ENCODE measurements at regions not wholly inside any gene's neighbourhood (a gene's known extent, or its start where the extent isn't known, plus 50 kb on each side); places are given as distances from the start of the nearest gene placed in this dataset.

DNA sequence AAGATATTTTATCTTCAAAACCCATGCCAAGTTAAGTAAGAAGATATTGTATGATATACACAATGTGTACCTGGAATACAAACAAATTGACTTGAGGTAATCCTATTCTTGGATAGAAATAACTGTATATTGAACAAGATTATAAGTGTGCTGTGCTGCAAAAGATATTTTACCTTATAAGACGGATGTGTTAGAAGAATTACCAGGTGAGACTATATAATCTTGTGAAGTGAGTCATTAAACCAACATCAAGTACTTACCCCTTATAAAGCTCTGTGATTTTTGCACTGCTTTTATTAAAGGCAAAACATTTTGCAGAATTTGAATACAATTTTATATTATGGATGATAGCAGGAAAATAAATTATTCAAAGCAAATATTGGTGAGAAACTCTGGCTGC, 570.0 kb downstream of the MMUT start:
- no peak for DNase-seq

- DNase-seq: no peak
Measured at GRCh38 chr6:48891308-48891707, 571.7 kb downstream of the MMUT start.

DNA sequence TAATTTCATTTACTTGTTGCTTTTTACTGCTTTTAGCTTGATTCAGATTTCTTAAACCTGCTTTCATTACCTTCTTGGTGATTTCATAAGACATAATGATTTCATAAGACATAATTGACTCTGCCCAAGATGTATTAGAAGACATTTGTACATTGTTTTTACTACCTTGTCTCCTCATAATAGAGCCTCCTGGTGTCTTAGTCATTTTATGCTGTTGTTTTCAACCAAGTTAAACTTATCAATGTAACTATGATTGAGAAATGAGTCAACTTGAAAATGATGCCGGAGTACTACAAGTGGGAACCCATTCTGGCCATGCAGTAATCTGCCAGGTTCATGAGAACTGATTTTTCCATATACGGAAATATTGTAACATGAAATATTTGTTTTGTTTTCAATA, 573.6 kb downstream of the MMUT start:
- DNase-seq: no peak

DNA sequence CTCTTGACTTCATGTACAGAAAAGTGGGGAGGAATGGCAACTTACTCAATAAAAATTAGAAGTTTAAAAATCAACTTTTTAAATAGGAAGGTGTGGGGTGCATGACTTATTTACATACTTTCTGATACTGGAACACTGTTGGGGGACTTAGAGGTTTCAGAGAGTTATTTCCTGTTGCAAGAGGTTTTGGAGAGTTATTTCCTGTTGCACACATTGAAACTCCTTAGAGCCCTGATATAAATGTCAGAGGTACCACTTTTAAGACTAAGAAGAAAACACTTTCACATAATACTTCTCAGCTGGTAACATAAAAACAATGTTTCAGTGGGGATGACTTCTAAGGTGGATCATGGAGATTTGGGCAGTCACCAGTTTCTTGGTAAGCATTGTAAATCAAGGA, 579.9 kb downstream of the MMUT start:
- no peak for DNase-seq

DNA sequence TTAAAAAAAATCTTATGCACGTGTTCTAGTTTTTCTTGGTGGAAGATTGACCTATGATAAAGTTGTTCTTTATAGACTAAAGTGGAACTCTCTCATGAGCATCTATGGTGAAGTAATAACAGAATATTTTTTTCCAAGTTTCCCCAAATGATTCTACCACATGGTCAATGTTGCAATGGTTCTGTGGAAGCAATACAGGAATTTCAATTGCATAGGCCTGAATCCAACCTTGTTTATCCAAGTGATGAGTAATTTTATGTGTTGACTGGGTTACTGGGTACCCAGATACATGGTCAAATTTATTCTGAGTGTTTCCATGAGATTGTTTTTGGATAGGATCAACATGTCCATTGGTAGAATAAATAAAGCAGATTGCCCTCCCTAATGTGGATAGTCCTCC, 581.5 kb downstream of the MMUT start:
- DNase-seq: no peak

DNA sequence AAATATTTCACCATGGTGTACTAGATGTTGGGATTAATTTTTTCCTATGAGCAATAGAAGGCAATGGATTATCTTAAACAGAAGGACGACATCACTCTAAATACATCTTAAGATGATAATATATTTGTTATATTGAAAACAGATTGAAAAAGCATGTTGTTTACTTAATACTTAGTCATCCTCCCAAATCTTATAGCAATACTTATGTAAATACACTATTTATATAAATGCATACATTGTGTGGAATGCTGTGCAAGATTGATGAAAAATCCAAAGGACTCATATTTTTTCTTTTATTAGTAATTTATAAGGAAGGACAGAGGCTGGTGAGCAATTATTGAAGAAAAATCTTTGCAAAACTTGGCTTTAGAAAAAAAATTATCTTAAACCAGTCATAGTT, 593.5 kb downstream of the MMUT start:
- no peak for DNase-seq

GRCh38 chr6:48866682-48867081, 596.4 kb downstream of the MMUT start:
- DNase-seq: no peak

DNA sequence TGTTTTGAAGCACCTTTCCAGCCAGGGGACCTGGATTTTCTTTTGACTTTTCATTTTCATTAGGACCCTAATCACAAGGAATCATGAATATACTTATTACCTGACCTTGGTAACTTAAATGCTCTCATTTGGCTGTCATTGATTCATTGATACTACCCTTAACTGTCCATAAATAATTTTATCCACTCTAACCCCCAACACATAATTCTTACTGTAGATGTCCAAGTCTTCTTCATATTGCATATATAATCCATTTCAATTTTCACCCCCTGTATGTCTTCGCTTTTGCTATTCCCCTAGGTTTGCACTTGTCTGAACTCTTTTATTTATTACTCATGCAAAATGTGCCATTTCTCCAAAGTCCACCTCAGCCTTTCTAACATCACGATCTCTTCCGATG, 602.9 kb downstream of the MMUT start:
- DNase-seq: no peak

GRCh38 chr6:48859562-48860123, 603.4 kb downstream of the MMUT start:
- no peak for DNase-seq

GRCh38 chr6:48845219-48845618, 617.8 kb downstream of the MMUT start:
- DNase-seq: no peak

DNA sequence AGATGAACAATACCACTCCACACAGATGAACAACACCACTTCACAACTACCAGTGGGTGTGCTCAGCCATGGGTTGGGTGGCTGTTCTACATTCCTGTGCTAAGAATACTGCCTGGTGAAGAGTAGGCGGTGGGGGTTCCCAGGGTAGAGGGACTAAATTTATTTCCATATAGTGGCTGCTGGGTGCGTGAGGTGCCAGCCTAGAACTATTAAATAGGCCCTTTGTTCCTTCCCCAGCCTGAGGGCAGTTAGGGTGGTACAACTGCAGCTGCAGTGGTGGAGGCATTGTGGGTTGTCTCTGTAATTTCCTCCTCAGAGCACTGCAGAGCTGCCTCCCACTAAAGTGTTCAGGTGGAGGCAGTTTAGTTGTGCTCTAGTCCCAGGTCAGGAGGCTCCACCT, 618.4 kb downstream of the MMUT start:
- DNase-seq: no peak

- DNase-seq: no peak
Measured at GRCh38 chr6:48840896-48841295, 622.2 kb downstream of the MMUT start.

DNA sequence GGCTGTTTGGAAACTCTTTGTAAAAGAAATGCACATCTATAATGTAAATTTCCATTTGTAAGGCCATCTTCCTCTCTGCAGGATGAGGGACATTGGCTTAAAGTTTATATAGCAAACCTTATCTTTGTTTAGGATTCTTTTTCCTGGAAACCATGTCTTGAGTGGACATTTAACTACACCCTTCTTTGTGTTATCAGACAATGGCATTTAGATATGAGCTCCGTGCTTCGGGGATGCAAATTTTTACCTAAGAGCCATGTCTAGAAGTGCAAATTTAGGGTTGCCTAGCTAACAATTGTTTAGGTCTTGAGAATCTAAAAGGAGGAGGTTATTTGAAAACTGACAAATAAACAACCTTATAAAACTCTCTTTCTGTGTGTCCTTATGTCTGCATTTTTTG, 623.8 kb downstream of the MMUT start:
- DNase-seq: no peak

GRCh38 chr6:48837744-48838143, 625.3 kb downstream of the MMUT start:
- no peak for DNase-seq

- no peak for DNase-seq
Measured at GRCh38 chr6:48835421-48835958, 627.6 kb downstream of the MMUT start.

DNA sequence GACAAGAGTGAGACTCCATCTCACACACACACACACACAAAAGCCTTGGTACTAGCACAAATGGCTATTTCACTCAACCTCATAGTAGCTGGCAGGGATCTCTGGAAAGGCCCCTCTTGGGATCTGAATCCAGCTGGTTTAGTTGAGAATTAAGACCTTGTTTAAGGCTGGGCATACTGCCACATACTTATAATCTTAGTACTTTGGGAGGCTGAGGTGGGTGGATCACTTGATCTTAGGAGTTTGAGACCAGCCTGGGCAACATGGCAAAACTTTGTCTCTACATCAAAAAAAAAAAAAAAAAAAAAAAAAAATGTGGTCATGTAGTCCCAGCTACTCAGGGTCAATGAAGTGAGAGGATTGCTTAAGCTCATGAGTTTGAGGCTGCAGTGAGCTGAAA, 628.3 kb downstream of the MMUT start:
- no peak for DNase-seq

DNA sequence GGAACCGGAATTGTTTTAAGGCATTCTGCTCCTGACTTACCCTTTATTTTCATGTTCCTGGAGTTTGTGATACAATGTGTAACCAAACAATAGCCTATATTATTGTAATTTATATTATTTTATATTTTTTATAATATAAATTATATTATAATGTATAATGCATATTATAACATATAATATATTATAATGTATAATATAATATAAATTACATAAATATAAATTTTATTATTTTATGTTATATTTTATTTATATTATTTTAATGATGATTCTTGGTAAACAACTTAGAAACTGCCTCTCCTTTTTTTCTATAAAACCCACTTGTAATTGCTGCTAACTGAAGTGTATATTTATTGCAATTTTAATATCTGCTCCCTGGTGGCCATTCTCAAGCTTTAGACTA, 629.1 kb downstream of the MMUT start:
- DNase-seq: no peak

- DNase-seq: no peak
Measured at GRCh38 chr6:48826901-48827701, 636.0 kb downstream of the MMUT start.

GRCh38 chr6:48826152-48826515, 636.9 kb downstream of the MMUT start:
- no peak for DNase-seq

- no peak for DNase-seq
Measured at GRCh38 chr6:48825501-48826151, 637.4 kb downstream of the MMUT start.

DNA sequence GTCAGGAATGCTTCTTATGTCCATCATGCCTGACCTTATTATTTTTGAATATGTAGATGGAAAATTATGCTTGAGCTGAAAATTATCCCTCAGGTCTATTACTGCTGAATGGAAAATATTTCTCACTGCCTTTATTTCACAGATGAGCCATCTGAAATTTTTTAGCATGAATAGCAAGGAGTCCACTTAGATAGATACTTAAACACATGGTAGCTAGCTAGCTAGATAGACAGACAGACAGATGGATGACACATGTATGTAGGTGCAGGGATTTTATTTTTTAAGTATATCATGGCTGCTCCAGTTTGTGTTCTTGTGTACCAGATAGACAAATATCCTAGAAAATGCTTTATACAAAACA, 645.0 kb downstream of the MMUT start:
- no peak for DNase-seq

- no peak for DNase-seq
Measured at GRCh38 chr6:48817333-48818051, 645.6 kb downstream of the MMUT start.

DNA sequence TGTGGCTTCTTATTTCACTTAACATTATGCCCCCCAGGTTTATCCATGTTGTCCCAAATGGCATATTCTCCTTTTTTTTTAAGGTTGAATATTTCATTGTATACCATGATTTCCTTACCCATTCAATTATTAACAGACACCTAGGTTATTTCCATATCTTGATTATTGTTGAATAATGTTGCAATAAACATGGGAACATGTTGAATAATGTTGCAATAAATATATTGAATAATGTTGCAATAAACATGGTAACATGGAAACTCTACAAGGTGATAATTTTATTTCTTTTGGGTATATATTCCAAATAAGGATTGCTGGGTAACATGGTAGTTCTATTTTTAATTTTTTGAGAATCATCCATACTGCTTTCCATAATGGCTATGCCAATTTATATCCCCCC, 648.1 kb downstream of the MMUT start:
- no peak for DNase-seq

DNA sequence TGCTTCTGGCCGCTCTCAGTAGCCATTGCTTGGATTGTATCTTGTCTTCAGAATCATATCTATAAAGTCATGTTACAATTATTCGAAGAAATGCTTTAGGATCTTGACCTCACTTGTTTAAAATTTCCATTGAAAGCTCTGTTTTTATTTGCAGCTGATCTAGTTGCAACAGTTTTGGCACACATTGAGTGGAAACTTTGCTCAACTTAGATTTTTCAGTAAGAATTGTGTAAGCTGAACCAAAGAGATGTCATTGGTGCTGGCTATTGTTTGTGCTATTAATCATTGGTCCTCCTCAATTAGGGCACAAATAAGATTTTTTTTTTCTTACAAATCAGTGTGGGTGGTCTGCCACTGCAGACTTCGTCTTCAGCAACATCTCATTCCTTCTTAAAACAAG, 649.2 kb downstream of the MMUT start:
- DNase-seq: no peak
